Esophagus squamous epithelium (tissue), 4 donors: ENCODE measurements at regions not wholly inside any gene's neighbourhood (a gene's known extent, or its start where the extent isn't known, plus 50 kb on each side); places are given as distances from the start of the nearest gene placed in this dataset.

ENCODE experiments used
- CTCF ChIP-seq, 6 experiments: fragments of 450-650 bp in 4 of 6; fragments of 200-600 bp in 2 of 6; sonication (generic) in 2 of 6; IDR thresholded peaks; one replicate each; pipeline ENCODE4 v1.5.1; 2016 to 2019; ENCODE audit warnings: antibody characterized with exemption in 6 of 6, mild to moderate bottlenecking in 4 of 6, moderate library complexity in 4 of 6
- POLR2A ChIP-seq, 4 donors: fragments of 450-650 bp; IDR thresholded peaks; one replicate each; pipeline ENCODE4 v1.6.1; 2017; ENCODE audit warnings: antibody characterized with exemption in 4 of 4, mild to moderate bottlenecking in 4 of 4, moderate library complexity in 3 of 4

DNA sequence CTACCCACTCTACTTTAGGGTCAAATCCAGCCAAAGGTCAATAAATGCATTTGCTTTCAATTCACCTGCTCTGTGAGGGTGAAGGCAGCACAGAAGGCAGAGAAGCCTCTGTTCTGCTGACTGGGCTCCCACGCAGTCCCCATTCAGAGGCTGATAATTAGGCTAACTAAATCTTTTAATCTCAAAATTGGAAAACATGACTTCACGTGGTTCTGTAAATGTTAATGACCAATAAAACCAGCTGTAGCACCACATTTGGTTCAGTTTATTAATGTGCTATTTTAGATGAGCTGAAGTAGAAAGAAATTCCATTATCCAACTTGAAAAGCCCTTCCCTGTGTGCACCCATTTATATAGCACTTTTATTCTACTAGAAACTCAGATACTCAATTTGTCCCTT lies 310.6 kb downstream of the C1D start:
- no peak for TF ChIP-seq CTCF (IDR thresholded peaks at IDR 0.05)
- TF ChIP-seq POLR2A (IDR thresholded peaks at IDR 0.05), result no peak
